HG03095 (cell line): ENCODE measurements at regions not wholly inside any gene's neighbourhood (a gene's known extent, or its start where the extent isn't known, plus 50 kb on each side); places are given as distances from the start of the nearest gene placed in this dataset.

Source experiments
- ATAC-seq: cut with Tn5 transposase; IDR thresholded peaks from one replicate; pipeline ENCODE4 v1.9.1; 2021; ENCODE audit warnings: moderate library complexity; ENCODE audit not compliant: unreplicated experiment

DNA sequence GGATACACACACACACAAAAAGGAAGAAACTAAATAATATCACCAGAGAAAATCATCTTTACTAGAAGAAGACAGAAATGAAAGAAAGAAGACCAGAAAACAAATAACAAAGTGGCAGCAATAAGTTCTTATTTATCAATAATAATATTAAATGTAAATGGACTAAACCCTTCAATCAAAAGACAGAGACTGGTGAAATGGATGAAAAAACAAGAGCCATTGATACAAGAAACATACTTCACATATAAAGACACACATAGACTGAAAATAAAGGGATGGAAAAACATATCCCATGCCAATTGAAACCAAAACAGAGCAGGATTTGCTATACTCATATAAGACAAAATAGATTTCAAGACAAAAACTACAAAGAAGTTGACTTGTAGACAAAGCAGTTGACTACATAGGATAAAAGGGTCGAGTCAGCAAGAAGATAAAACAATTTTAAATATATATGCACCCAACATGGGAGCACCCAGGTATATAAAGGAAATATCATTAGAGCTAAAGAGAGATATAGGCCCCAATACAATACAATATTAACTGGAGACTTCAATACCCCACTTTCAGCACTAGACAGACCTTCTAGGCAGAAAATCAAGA lies 259.4 kb downstream of the EPM2A start:
- ATAC-seq = no peak

DNA sequence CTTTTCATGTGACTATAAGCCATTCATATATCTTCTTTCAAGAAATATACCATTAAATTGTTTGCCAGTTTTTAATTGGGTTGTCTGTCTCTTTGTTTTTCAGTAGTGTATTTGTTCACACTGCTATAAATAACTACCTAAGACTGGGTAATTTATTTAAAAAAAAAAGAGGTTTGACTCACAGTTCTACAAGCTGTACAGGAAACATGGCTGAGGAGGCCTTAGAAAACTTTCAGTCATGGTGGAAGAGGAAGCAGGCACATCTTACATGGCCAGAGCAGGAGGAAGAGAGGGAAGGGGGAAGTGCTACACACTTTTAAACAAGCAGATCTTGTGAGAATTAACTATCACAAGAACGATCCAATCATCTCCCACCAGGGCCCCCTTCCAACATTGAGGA lies 255.3 kb downstream of the EPM2A start:
- ATAC-seq = no peak

- ATAC-seq = no peak
Observed at GRCh38 chr6:145483191-145483996, 251.9 kb downstream of the EPM2A start.

- ATAC-seq = no peak
Observed at GRCh38 chr6:145485288-145485687, 250.0 kb downstream of the EPM2A start.

DNA sequence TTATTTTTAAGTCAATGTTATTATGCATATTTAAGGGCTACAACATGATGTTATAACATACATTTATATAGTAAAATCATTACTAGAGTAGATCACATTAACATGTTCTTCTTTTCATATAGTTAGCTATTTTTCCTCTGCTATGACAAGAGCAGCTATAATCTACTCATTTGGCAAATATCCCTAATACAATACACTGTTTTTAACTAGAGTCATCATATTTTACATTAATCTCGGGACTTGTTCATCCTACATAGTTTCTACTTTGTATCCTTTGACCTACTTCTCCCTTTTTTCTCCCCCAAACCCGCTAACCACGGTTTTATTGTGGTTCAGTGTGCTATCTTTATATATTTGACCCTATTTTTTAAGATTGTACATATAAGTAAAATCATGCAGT lies 249.0 kb downstream of the EPM2A start:
- ATAC-seq = no peak

DNA sequence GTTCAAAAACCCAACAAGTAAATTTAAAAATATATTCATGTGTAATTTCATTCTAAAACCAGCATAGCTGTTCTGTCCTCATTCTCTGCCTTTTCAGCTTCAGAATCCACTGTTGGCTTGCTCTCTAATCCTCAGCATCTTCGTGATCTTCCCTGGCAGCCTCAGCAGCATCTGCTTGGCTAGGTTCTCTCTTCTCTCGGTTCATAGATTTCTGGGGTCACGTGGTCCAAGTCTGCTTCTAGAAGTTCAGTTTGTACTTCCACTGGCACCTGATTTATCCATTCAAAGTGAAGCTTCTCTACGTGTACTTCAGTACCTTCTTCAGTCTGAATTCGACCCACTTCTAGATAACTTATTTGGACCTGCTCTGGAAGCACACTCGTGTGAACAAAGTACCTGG lies 245.7 kb downstream of the EPM2A start:
- no peak for ATAC-seq

DNA sequence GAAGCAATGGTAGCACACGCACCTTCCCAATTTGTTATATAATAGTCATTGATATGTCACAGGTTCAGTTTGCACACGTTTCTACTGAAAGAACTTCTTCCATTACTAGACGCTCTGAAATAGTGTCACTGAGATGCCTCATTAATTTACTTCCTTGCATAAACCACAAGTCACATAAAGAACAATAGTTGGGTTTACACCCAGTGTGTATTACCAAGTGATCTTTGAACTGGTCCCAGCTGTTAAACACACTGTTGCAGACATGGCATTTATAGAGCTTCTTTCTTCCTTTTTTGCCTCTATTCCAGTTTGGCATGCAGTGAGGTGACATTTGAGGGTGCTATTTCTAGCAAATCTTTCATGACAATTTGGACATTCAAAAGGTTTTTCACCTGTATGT lies 245.3 kb downstream of the EPM2A start:
- no peak for ATAC-seq

GRCh38 chr6:145491126-145491525 lies 244.2 kb downstream of the EPM2A start:
- no peak for ATAC-seq

DNA sequence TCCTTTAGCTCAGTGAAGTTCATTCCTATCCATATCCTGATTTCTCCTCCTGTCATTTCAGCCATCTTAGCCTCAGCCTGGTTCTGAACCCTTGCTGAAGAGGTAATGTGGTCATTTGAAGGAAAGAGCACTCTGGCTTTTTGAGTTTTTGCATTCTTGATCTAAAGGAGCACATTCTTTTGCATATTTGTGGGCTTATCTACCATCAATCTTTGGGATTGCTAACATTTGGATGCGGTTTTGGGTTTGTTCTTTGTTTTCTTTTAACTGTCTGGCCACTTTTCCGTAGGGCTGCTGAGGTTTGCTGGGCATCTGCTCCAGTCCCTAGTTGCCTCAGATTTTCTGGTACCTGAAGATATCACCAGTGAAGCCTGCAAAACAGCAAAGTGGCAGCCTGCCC lies 238.3 kb downstream of the EPM2A start:
- ATAC-seq = no peak

DNA sequence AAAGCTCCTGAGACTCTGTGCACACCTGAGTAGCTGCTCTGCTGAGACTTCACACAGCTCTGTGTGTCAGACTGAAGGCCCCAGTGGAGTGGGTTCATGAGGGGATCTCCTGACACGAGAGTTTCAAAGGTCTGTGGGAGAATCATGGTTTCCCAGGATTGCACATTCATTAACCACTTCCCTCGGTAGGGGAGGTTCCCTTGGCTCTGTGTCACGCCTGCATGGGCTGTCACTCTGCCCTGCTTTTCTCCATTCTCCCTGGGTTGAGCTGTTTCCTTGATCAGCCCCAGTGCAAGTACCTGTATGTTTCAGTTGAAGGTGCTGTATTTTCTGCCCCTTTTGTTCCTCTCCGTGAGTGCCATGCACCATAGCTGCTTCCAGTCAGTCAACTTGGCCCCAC lies 236.9 kb downstream of the EPM2A start:
- no peak for ATAC-seq

DNA sequence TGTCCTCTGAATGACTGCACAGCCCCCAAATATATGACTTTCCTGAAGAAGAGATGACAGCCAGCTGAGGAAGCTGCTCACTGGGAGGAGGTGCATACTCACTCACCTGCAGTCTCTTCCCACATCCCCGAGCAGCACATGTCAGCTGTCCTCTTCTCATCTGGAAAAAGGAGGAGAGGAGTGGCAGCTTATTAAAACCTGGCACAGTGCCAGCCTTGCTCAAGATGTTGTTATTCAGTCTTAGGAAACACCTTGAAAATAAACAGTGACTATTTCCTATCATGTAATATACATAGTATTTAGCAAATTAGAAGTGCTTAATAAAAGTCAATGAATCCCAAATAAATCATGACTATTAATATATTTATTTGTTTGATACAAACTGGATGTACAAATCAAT lies 232.9 kb downstream of the EPM2A start:
- no peak for ATAC-seq

GRCh38 chr6:145506136-145506535 lies 229.2 kb downstream of the EPM2A start:
- no peak for ATAC-seq

GRCh38 chr6:145506565-145506964 lies 228.8 kb downstream of the EPM2A start:
- ATAC-seq = no peak

DNA sequence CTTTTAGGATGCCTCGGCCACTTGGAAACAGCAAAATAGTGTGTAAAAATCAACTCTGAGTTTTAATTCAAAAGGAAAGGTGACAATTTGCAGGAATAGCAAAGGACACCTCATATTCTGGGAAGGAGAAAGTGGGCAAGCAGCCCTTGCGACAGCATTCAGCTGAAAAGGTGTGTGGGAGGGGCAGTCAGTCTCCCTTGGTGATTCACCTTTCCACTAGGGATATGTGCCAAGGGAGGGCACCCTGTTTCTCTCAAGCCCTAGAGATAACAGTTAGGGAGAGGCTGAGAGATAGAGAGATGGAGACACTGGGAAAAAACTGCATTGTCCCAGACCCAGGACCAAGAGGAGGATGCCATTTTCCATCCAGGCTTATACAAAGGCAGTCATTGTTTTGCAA lies 228.1 kb downstream of the EPM2A start:
- no peak for ATAC-seq

DNA sequence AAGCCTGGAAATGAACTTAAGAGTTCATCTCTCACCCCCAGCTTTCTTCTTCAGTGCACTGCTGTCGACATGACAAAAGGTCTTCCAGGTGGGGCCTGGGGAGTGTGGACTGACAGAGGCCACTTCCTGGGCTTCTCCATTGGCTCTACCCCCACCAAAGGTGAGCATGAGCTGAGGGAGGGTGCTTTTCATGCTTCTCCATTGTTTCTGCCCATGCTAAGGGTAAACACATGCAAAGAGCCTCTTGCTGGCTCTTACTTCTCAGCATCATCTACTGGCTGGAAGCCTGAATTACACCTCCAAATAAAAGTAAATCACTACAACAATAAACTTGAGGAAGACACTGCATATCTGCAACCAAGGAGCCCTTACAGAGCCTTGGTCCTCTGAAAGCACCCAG lies 227.2 kb downstream of the EPM2A start:
- no peak for ATAC-seq

DNA sequence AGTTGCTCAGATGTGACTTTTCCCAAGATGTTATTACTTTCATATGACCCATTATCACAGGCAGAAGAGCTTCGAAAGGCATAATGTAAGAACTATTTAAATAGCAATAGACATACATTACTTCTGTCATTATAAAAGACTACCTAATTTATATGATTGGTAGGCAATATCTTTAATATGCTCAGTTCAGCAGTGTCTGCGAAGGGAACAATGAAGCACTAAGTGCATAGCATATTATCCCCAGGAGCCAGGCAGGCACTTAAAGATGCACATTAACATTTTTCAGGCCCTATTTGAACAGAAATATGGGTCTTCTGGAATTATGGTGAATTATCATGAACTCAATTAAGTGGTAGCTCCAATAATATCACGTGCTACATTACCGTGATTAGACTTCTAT lies 217.8 kb downstream of the EPM2A start:
- ATAC-seq = no peak

DNA sequence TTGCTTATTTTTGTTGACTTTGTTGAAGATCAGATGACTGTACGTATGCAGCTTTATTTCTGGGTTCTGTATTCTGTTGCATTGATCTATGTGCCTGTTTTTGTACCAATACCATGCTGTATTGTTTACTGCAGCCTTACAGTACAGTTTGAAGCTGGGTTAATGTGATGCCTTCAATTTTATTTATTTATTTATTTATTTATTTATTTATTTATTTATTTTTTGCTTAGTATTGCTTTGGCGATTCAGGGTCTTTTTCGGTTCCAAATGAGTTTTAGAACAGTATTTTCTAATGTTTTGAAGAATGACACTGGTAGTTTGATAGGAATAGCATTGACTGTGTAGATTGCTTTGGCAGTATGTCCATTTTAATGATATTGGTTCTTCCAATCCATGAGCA lies 210.3 kb downstream of the EPM2A start:
- no peak for ATAC-seq

GRCh38 chr6:145529582-145529981 lies 205.7 kb downstream of the EPM2A start:
- ATAC-seq = no peak

DNA sequence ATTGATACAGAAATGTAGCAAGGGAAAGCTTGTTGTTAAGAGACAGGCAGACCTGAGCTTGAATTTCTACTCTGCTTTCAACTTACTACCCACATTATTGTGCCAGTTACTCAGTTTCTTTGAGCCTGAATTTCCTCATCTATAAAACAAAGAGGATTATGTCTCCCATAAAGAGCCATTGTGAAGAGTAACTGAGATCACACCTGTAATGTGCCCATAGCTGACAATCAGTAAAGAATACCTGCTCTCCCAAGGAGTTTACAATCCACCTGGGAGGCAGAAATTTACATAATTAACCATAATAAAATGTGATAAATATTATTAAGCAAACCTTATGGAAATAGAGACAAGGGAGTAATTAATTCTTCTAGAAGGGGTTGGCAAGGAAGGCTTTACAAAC lies 204.9 kb downstream of the EPM2A start:
- ATAC-seq = no peak

GRCh38 chr6:145531032-145531431 lies 204.3 kb downstream of the EPM2A start:
- ATAC-seq = no peak

GRCh38 chr6:145531822-145532221 lies 203.5 kb downstream of the EPM2A start:
- no peak for ATAC-seq

DNA sequence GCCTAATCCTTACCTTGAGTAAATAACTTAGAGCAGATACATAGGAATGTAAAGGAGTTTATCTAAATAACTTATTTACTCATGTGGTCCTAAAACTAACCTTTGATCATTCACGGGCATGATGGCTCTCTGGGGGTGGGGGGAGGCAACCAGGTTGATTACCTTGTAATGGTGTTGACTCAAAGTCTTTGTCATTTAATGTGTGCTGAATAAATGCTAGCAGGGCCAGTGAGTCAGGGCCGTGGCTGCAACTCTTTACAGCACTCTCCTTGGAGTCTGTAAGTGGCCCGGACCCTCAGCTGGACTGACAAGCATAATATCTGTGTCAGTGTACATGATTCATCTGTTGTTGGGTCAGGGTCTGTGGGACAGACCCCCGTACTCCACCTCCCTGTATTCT lies 203.0 kb downstream of the EPM2A start:
- ATAC-seq = no peak

DNA sequence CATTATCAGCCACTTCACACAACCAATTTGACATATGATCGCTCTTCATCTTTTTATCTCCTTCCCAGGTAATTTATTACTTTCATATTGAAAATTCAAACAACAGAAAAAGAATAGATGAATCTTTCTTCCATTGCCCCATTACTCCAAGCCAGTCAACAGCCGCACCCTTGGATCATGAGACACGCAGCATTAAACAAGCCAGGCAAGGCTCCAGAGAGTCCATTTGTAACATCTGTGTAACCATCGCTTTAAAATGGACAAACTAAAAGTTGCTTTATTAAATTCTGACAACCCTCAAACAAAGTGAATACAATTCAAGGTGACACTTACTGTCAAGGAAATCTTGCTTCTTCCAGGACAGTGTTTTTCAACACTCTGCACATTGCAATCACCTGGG lies 200.3 kb downstream of the EPM2A start:
- no peak for ATAC-seq
